Lung (tissue), 11 donors: ENCODE measurements at regions not wholly inside any gene's neighbourhood (a gene's known extent, or its start where the extent isn't known, plus 50 kb on each side); places are given as distances from the start of the nearest gene placed in this dataset.

ENCODE experiments used
- ATAC-seq: fragments of 200-7000 bp; cut with Tn5 transposase; one replicate; pipeline ENCODE4 v1.9.1; 2020; ENCODE audit warnings: moderate number of reproducible peaks; ENCODE audit not compliant: insufficient read depth, low FRiP score
- DNase-seq, 3 donors: peaks; one replicate each; pipeline ENCODE4 v3.0.0-alpha.2; 2013 to 2017
- H3K27ac ChIP-seq, 2 donors: one replicate each; pipeline ENCODE4 v1.5.1; 2013; ENCODE audit warnings: mild to moderate bottlenecking in 2 of 2, moderate library complexity in 2 of 2, control low read depth in 1 of 2, inconsistent platforms in 1 of 2, low read depth in 1 of 2, low read length in 1 of 2
- H3K27me3 ChIP-seq, 3 donors: one replicate each; pipeline ENCODE4 v1.5.1; 2013; ENCODE audit warnings: low read length in 2 of 3; ENCODE audit not compliant: control insufficient read depth in 3 of 3, insufficient read depth in 3 of 3
- H3K36me3 ChIP-seq, 4 donors: one replicate each; pipeline ENCODE4 v1.5.1; 2013; ENCODE audit warnings: low read length in 4 of 4, mild to moderate bottlenecking in 1 of 4, moderate library complexity in 1 of 4; ENCODE audit not compliant: control insufficient read depth in 4 of 4, insufficient read depth in 4 of 4
- H3K4me1 ChIP-seq, 5 donors: one replicate each; pipeline ENCODE4 v1.5.1; 2013; ENCODE audit warnings: low read length in 5 of 5, mild to moderate bottlenecking in 2 of 5, moderate library complexity in 1 of 5; ENCODE audit not compliant: control insufficient read depth in 5 of 5, insufficient read depth in 5 of 5
- H3K4me3 ChIP-seq: one replicate; pipeline ENCODE4 v1.5.1; 2013; ENCODE audit warnings: mild to moderate bottlenecking, control low read depth, moderate library complexity
- H3K9ac ChIP-seq, 2 donors: one replicate each; pipeline ENCODE4 v1.5.1; 2013; ENCODE audit warnings: low read length in 2 of 2, control low read depth in 1 of 2; ENCODE audit not compliant: insufficient read depth in 1 of 2
- H3K9me3 ChIP-seq, 4 donors: one replicate each; pipeline ENCODE4 v1.5.1; 2013; ENCODE audit warnings: low read length in 3 of 4, mild to moderate bottlenecking in 1 of 4, moderate library complexity in 1 of 4; ENCODE audit not compliant: control insufficient read depth in 4 of 4, insufficient read depth in 3 of 4
- CTCF ChIP-seq: IDR thresholded peaks from 2 replicates; pipeline ENCODE4 v1.5.1; 2012; ENCODE audit warnings: mild to moderate bottlenecking; ENCODE audit errors: control extremely low read depth, extremely low read depth
- WGBS, 2 donors: extraction: QIAGEN DNeasy Blood & Tissue Kit; methylation state at CpG; one replicate each; pipeline ENCODE4 v1.1.7; 2013; 5-methylcytosine and 5-hydroxymethylcytosine counted together
- donor health status: control.
- donor health status: control.
- donor health status: Bipolar disorder and iron deficiency.
- donor health status: healthy.
- donor health status: DM: yes; HTN: yes; CAD: no.

- Histone ChIP-seq H3K36me3 (no peaks in the 10 kb centered on the region), H3K9ac (no peak overlapping the region), H3K27me3 (no peaks in the 10 kb centered on the region), H3K9me3 (no peaks in the 10 kb centered on the region), H3K27ac (no peak overlapping the region), H3K4me3 (no peak overlapping the region), H3K4me1 (no peaks in the 10 kb centered on the region)
- TF ChIP-seq CTCF, result no peak
- no peak for DNase-seq
- WGBS, 2 donors, result 48 to 49% methylated on average over 5 of the region's 5 CpGs
- ATAC-seq, result no peak
Observed at GRCh38 chrY:11293392-11293791, 1407.6 kb upstream of the USP9Y start.

GRCh38 chrY:11334151-11334550, 1366.9 kb upstream of the USP9Y start:
- Histone ChIP-seq H3K36me3 (no peaks in the 10 kb centered on the region), H3K27me3 (no peaks in the 10 kb centered on the region), H3K4me3 (no peak overlapping the region), H3K9ac (no peak overlapping the region), H3K4me1 (no peaks in the 10 kb centered on the region), H3K9me3 (no peaks in the 10 kb centered on the region), H3K27ac (no peak overlapping the region)
- peak; percentile 2 to 12 (median 5) for DNase-seq
- no peak for TF ChIP-seq CTCF
- ATAC-seq, result no peak
- 56 to 74% methylated on average over 13 of the region's 13 CpGs for WGBS, 2 donors
